AG10803 (cell line): ENCODE measurements at regions not wholly inside any gene's neighbourhood (a gene's known extent, or its start where the extent isn't known, plus 50 kb on each side); places are given as distances from the start of the nearest gene placed in this dataset.

Source experiments
- DNase-seq: peaks from one replicate; pipeline ENCODE4 v3.0.0; 2010; ENCODE audit warnings: low read depth
- H3K4me3 ChIP-seq: 2 replicates; pipeline ENCODE4 v1.5.1; 2011; ENCODE audit warnings: mild to moderate bottlenecking, low read length, control low read depth
- TF ChIP-seq, protein P1 (sequence below): conservative IDR thresholded peaks from 2 replicates; pipeline ENCODE4 v1.5.1; 2011; ENCODE audit warnings: mild to moderate bottlenecking, low read length, control low read depth, inconsistent platforms

DNA sequence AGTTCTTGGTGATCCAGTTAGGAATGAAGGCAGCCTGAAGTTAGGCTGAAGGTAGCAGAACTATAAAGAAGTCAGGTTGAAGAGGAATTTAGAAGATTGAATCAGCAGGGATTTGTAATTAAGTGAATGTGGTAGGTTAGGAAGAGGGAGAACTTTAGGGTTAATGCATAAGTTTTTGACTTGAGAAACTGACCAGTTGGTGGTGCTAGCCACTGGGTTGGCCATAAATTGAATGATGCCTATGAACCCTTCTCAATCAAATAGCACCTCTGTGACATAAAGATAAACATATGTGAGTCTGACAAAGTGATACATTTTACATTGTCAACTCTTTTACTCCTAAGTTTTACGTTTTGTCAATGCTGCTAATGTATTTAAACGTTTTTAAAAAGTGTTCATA lies 290.6 kb upstream of the NAV3 start:
- DNase-seq, result no peak
- TF ChIP-seq, protein P1, sequence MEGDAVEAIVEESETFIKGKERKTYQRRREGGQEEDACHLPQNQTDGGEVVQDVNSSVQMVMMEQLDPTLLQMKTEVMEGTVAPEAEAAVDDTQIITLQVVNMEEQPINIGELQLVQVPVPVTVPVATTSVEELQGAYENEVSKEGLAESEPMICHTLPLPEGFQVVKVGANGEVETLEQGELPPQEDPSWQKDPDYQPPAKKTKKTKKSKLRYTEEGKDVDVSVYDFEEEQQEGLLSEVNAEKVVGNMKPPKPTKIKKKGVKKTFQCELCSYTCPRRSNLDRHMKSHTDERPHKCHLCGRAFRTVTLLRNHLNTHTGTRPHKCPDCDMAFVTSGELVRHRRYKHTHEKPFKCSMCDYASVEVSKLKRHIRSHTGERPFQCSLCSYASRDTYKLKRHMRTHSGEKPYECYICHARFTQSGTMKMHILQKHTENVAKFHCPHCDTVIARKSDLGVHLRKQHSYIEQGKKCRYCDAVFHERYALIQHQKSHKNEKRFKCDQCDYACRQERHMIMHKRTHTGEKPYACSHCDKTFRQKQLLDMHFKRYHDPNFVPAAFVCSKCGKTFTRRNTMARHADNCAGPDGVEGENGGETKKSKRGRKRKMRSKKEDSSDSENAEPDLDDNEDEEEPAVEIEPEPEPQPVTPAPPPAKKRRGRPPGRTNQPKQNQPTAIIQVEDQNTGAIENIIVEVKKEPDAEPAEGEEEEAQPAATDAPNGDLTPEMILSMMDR, result no peak
- no peak overlapping the region for H3K4me3 ChIP-seq

DNA sequence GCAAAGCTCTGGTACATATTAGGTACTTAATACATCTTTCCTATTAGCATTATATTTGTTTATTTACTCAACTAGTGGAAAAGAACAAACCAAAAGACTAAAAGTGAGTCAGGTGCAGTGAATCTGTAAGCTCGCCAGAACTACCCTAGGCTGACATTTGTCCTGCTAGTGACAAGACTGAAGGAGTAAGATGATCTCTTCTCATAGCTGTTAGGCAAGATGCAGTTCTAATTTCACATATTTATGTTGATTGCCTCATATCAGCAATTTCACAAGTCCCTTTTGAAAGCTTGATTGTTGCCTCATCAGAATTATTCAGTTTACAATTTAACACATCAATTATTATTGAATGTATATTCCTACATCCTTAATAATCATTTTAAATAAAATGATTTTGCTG lies 293.0 kb upstream of the NAV3 start:
- H3K4me3 ChIP-seq, result no peak overlapping the region
- DNase-seq, result peak; percentile 49
- TF ChIP-seq, protein P1, result no peak

GRCh38 chr12:77535734-77536133 lies 295.0 kb upstream of the NAV3 start:
- H3K4me3 ChIP-seq, result no peak overlapping the region
- no peak for DNase-seq
- TF ChIP-seq, protein P1, result no peak

- no peak for DNase-seq
- no peak overlapping the region for H3K4me3 ChIP-seq
- TF ChIP-seq, protein P1, result no peak
Measured at GRCh38 chr12:77531912-77532311, 298.8 kb upstream of the NAV3 start.

DNA sequence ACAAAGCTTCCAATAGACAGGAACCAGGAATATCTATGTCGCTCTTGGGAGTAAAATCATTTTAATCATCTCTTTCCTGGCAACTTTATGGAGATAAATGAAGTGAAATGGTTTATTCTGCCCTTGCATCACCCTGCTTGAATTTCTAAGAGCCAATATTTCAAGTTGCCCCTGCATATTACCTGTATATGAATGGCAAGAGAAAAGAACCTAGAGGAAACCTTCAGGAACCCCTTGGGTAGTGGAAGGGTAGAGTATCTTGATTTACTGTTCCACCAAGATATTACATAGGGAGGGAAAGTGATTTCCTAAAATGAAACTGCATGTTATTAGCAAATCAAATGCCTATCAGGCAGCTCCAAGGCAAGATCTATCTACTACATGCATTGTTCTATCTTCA lies 308.4 kb upstream of the NAV3 start:
- TF ChIP-seq, protein P1, result no peak
- H3K4me3 ChIP-seq, result no peak overlapping the region
- no peak for DNase-seq

GRCh38 chr12:77521508-77522115 lies 309.1 kb upstream of the NAV3 start:
- no peak overlapping the region for H3K4me3 ChIP-seq
- TF ChIP-seq, protein P1, result no peak
- DNase-seq, result peak; percentile 89

DNA sequence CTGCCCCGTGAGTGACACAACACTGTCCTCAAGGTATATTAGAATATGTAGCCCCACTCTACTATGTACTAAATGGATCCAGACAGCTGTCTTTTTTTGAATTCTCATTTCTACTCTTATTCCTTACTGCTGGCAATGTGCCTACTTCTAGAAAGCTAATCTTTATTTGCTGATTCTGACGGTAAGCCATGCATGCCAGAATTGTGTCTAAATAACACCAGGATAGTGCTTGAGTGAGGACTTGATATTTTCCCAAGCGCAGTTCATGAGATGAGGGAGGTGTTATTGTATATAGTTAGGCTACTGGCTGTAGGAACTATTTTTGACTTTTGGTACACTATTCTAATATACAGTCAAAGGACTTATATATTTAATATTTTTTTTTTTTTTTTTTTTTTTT lies 316.2 kb upstream of the NAV3 start:
- TF ChIP-seq, protein P1, result no peak
- no peak overlapping the region for H3K4me3 ChIP-seq
- DNase-seq, result no peak
